Mesendoderm (in vitro differentiated cells): ENCODE measurements at regions not wholly inside any gene's neighbourhood (a gene's known extent, or its start where the extent isn't known, plus 50 kb on each side); places are given as distances from the start of the nearest gene placed in this dataset.

Experiments used
- DNase-seq: peaks from one replicate; pipeline ENCODE4 v3.0.0; 2013
- H2AK5ac ChIP-seq: 2 replicates; pipeline ENCODE4 v1.6.1; 2013; ENCODE audit warnings: low read length, inconsistent platforms
- H2BK120ac ChIP-seq: 2 replicates; pipeline ENCODE4 v1.6.1; 2013; ENCODE audit warnings: low read depth, mild to moderate bottlenecking, low read length, moderate library complexity, mixed read lengths
- H2BK15ac ChIP-seq: replicated peaks from 2 replicates; pipeline ENCODE4 v1.6.1; 2013; ENCODE audit warnings: low read depth, mild to moderate bottlenecking, moderate library complexity
- H2BK5ac ChIP-seq: 2 replicates; pipeline ENCODE4 v1.6.1; 2013; ENCODE audit warnings: low read length, inconsistent platforms
- H3K18ac ChIP-seq: 2 replicates; pipeline ENCODE4 v1.6.1; 2013; ENCODE audit warnings: mild to moderate bottlenecking, low read length, mixed read lengths
- H3K23ac ChIP-seq: one replicate; pipeline ENCODE4 v1.6.1; 2013; ENCODE audit warnings: low read length
- H3K27ac ChIP-seq: 2 replicates; pipeline ENCODE4 v1.5.1; 2013; ENCODE audit warnings: low read depth, mild to moderate bottlenecking, inconsistent platforms, low read length, moderate library complexity
- H3K27me3 ChIP-seq: 2 replicates; pipeline ENCODE4 v1.6.1; 2013; ENCODE audit warnings: low read length, control low read depth, mild to moderate bottlenecking, inconsistent platforms; ENCODE audit not compliant: insufficient read depth, poor library complexity
- H3K36me3 ChIP-seq: 2 replicates; pipeline ENCODE4 v1.6.1; 2013; ENCODE audit warnings: low read length, inconsistent platforms; ENCODE audit not compliant: control insufficient read depth, insufficient read depth
- H3K4ac ChIP-seq: one replicate; pipeline ENCODE4 v1.6.1; 2013; ENCODE audit warnings: low read depth, mild to moderate bottlenecking, low read length, moderate library complexity
- H3K4me1 ChIP-seq: 2 replicates; pipeline ENCODE4 v1.6.1; 2013; ENCODE audit warnings: low read depth, low read length, inconsistent platforms; ENCODE audit not compliant: control insufficient read depth
- H3K4me2 ChIP-seq: 2 replicates; pipeline ENCODE4 v1.6.1; 2013; ENCODE audit warnings: low read length
- H3K4me3 ChIP-seq: 2 replicates; pipeline ENCODE4 v1.5.1; 2013; ENCODE audit warnings: mild to moderate bottlenecking, low read length
- H3K56ac ChIP-seq: one replicate; pipeline ENCODE4 v1.6.1; 2013; ENCODE audit warnings: low read length
- H3K79me1 ChIP-seq: 2 replicates; pipeline ENCODE4 v1.6.1; 2013; ENCODE audit warnings: low read length, inconsistent platforms
- H3K79me2 ChIP-seq: 2 replicates; pipeline ENCODE4 v1.6.1; 2013; ENCODE audit warnings: mild to moderate bottlenecking, low read length; ENCODE audit not compliant: control insufficient read depth, insufficient read depth
- H3K9ac ChIP-seq: 2 replicates; pipeline ENCODE4 v1.6.1; 2013; ENCODE audit warnings: low read length, inconsistent platforms
- H4K5ac ChIP-seq: one replicate; pipeline ENCODE4 v1.6.1; 2013; ENCODE audit warnings: low read length
- H4K8ac ChIP-seq: one replicate; pipeline ENCODE4 v1.6.1; 2013; ENCODE audit warnings: low read depth, mild to moderate bottlenecking, control low read depth, low read length, moderate library complexity
- WGBS: extraction: QIAGEN DNeasy Blood & Tissue Kit; methylation state at CpG from one replicate; pipeline ENCODE4 v1.1.7; 2013; ENCODE audit warnings: low lambda C conversion rate, missing lambda C conversion rate; ENCODE audit not compliant: insufficient coverage; ENCODE audit errors: extremely low coverage; 5-methylcytosine and 5-hydroxymethylcytosine counted together

DNA sequence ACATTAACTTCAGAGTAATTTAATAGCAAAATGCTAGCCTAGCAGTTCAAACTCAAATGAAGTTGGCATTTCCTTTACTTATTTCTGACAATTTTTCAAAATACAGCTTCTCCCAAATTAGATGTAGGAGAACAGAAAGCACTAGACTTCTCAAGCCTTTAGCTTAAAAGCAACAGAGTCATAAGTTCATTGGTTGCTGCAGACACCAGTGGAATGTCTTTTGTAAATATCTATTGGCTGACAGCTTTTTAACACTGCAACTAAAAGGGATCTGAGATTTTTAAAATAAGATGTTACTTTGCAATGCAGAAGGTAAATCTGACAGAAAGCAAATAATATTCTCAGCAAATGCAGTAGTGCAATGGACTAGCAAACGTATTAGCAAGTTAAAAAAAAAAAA is 259.3 kb downstream of the TBL1XR1 start:
- Histone ChIP-seq H2AK5ac (no peak overlapping the region), H3K27ac (no peak overlapping the region), H3K4ac (no peak overlapping the region), H4K5ac (no peak overlapping the region), H3K27me3 (no peaks in the 10 kb centered on the region), H3K36me3 (no peaks in the 10 kb centered on the region), H2BK5ac (no peak overlapping the region), H3K4me3 (no peak overlapping the region), H3K18ac (no peak overlapping the region), H4K8ac (no peak overlapping the region), H3K56ac (no peak overlapping the region), H3K79me2 (no peaks in the 10 kb centered on the region), H3K79me1 (no peaks in the 10 kb centered on the region), H2BK120ac (no peak overlapping the region), H3K4me2 (no peak overlapping the region), H3K9ac (no peak overlapping the region), H2BK15ac (no peak overlapping the region), H3K4me1 (no peaks in the 10 kb centered on the region), H3K23ac (no peak overlapping the region)
- DNase-seq, result no peak
- no CpG with 5 or more reads among the region's 1 CpG for WGBS

DNA sequence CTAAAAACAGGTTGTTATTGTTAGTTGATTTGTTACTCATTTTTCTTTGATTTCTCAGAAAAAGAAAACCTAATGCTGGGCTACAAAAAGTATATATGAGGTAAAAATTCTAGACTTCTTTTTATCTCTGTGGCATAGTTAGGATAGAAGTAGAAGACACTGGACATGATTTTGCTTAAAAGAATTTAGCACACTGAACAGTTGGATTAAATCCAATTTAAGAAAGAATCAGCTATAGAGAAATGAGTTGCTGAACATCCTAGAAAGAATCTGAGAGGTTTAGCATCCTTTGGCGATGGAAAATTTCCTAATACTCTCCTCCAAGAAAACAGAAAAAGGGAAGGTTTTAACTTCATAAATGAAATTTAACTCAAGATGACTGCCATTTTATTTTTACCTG is 259.7 kb downstream of the TBL1XR1 start:
- H3K9ac ChIP-seq, result no peak overlapping the region
- no CpG with 5 or more reads among the region's 1 CpG for WGBS
- no peaks in the 10 kb centered on the region for H3K36me3 ChIP-seq
- no peak overlapping the region for H2BK120ac ChIP-seq
- no peak overlapping the region for H4K5ac ChIP-seq
- H3K23ac ChIP-seq, result no peak overlapping the region
- no peak overlapping the region for H3K27ac ChIP-seq
- DNase-seq, result no peak
- H3K4ac ChIP-seq, result no peak overlapping the region
- no peak overlapping the region for H2BK15ac ChIP-seq
- H4K8ac ChIP-seq, result no peak overlapping the region
- no peaks in the 10 kb centered on the region for H3K79me1 ChIP-seq
- H3K4me3 ChIP-seq, result no peak overlapping the region
- no peak overlapping the region for H3K4me2 ChIP-seq
- H2BK5ac ChIP-seq, result no peak overlapping the region
- no peaks in the 10 kb centered on the region for H3K79me2 ChIP-seq
- no peak overlapping the region for H3K18ac ChIP-seq
- no peak overlapping the region for H2AK5ac ChIP-seq
- H3K4me1 ChIP-seq, result no peaks in the 10 kb centered on the region
- H3K56ac ChIP-seq, result no peak overlapping the region
- no peaks in the 10 kb centered on the region for H3K27me3 ChIP-seq

DNA sequence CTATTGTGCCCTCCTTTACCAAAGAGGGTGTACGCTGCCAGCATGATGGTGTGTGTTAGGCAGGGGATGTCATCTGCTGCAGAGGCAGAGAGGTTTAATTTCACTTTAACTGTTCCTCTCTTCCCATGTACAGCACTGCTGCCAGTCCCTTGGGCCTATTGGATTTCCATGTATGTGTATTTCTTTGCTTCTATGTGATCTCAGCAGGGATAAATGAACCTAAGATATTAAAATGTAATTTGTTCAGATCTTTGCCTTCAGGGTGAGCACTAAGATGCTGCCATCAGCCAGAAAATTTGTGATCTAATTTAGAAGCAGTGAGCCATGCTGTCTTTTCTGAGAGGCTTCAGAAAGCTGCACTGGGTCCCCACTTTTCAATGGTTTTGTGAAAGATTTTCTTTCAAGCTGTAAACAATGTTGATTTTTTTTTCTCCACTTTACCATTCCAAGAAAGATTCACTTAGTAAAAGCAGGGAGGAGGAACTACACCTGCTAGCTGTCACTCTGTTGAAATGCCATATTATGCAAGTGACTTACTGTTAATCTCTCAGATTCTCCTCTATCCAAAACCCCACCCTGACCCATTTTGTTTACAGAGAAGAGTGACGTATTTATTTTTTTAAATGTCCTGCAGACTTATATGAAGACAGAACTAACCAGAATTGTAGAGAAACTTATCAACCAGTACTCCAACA is 261.9 kb downstream of the TBL1XR1 start:
- H3K27me3 ChIP-seq, result no peaks in the 10 kb centered on the region
- H3K4me1 ChIP-seq, result no peaks in the 10 kb centered on the region
- H3K79me2 ChIP-seq, result no peaks in the 10 kb centered on the region
- no peak overlapping the region for H3K9ac ChIP-seq
- H3K36me3 ChIP-seq, result no peaks in the 10 kb centered on the region
- no peak overlapping the region for H2BK5ac ChIP-seq
- H3K4ac ChIP-seq, result no peak overlapping the region
- no peak overlapping the region for H3K23ac ChIP-seq
- H3K56ac ChIP-seq, result no peak overlapping the region
- no peak overlapping the region for H3K18ac ChIP-seq
- no peaks in the 10 kb centered on the region for H3K79me1 ChIP-seq
- no peak overlapping the region for H2BK120ac ChIP-seq
- no peak overlapping the region for H4K8ac ChIP-seq
- H2BK15ac ChIP-seq, result no peak overlapping the region
- H3K27ac ChIP-seq, result no peak overlapping the region
- H3K4me3 ChIP-seq, result no peak overlapping the region
- H4K5ac ChIP-seq, result no peak overlapping the region
- no peak for DNase-seq
- H3K4me2 ChIP-seq, result no peak overlapping the region
- no CpG with 5 or more reads among the region's 2 CpGs for WGBS
- H2AK5ac ChIP-seq, result no peak overlapping the region

DNA sequence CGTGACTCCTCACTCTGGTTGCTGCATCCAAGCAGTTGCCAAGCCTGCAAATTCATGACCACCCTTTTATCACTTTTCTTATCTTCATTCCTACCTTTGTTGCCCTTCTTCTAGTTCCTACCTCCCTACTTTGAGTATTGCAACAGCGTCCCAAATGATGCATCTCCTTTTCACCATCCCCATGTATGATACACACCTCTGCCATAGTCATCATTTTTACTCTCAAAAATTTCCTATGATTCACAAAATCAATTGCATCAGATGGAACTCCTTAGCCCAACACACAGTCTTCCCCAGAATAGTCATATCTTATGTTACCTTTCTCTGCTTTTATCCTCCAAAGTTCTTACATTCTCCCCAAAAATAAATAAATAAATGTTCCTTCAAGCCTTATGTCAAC is 262.6 kb downstream of the TBL1XR1 start:
- H3K79me2 ChIP-seq, result no peaks in the 10 kb centered on the region
- no peak overlapping the region for H4K8ac ChIP-seq
- H2BK15ac ChIP-seq, result no peak overlapping the region
- no peaks in the 10 kb centered on the region for H3K36me3 ChIP-seq
- no peak overlapping the region for H2BK5ac ChIP-seq
- no CpG with 5 or more reads among the region's 2 CpGs for WGBS
- H3K27ac ChIP-seq, result no peak overlapping the region
- no peak overlapping the region for H3K56ac ChIP-seq
- H3K27me3 ChIP-seq, result no peaks in the 10 kb centered on the region
- no peak overlapping the region for H2AK5ac ChIP-seq
- no peak for DNase-seq
- no peak overlapping the region for H3K23ac ChIP-seq
- H3K4me1 ChIP-seq, result no peaks in the 10 kb centered on the region
- H3K18ac ChIP-seq, result no peak overlapping the region
- no peak overlapping the region for H3K4me3 ChIP-seq
- H2BK120ac ChIP-seq, result no peak overlapping the region
- no peak overlapping the region for H3K4me2 ChIP-seq
- no peak overlapping the region for H3K4ac ChIP-seq
- no peaks in the 10 kb centered on the region for H3K79me1 ChIP-seq
- no peak overlapping the region for H4K5ac ChIP-seq
- no peak overlapping the region for H3K9ac ChIP-seq

DNA sequence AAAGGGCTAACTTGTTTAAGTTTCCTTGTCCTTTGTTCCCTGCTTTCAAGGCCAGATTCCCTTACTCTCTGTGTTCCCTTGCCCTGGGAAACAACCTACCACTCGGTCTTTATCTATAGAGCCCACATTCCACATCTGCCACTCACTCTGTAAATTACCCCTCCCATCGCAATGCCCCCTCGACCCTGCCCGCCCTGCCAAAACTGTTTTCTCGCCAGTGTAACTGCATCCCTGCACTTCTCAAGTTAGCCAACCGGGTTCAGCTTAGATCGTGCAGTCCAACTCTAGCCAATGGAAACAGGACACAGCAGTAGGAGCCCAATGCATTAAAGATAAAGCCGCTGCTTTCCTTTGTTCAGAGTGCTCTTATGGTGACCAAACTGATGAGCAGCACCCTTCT is 263.6 kb downstream of the TBL1XR1 start:
- H4K8ac ChIP-seq, result no peak overlapping the region
- H3K18ac ChIP-seq, result no peak overlapping the region
- no peak for DNase-seq
- no peaks in the 10 kb centered on the region for H3K79me1 ChIP-seq
- H2AK5ac ChIP-seq, result no peak overlapping the region
- no peaks in the 10 kb centered on the region for H3K79me2 ChIP-seq
- H3K27ac ChIP-seq, result no peak overlapping the region
- no peak overlapping the region for H3K4me3 ChIP-seq
- H3K9ac ChIP-seq, result no peak overlapping the region
- no peak overlapping the region for H2BK15ac ChIP-seq
- H3K4me1 ChIP-seq, result no peaks in the 10 kb centered on the region
- H3K23ac ChIP-seq, result no peak overlapping the region
- H3K36me3 ChIP-seq, result no peaks in the 10 kb centered on the region
- no peak overlapping the region for H4K5ac ChIP-seq
- no peak overlapping the region for H3K56ac ChIP-seq
- H3K4ac ChIP-seq, result no peak overlapping the region
- WGBS, result no CpG with 5 or more reads among the region's 8 CpGs
- no peak overlapping the region for H3K4me2 ChIP-seq
- no peak overlapping the region for H2BK120ac ChIP-seq
- no peaks in the 10 kb centered on the region for H3K27me3 ChIP-seq
- H2BK5ac ChIP-seq, result no peak overlapping the region

DNA sequence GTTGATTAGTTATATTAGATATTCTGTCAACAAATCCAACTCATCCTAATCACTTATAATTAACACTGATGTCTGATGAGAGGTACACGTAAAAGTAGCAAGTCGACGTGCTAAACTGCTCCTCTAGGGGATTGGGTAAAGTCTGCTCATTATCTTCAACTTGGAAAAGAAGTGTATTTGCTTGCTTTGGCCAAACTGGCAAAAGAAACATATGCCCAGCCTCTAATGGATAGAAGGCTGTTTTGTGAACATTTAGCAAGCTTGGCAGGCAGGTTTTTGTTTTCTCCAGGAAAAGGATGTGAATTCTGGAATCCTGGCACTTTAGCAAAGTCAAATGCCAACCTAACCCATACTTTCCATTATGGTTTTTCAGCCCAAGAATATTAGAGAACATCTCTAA is 264.8 kb downstream of the TBL1XR1 start:
- WGBS, result no CpG with 5 or more reads among the region's 3 CpGs
- Histone ChIP-seq H3K23ac (no peak overlapping the region), H3K4me2 (no peak overlapping the region), H2AK5ac (no peak overlapping the region), H3K79me1 (no peaks in the 10 kb centered on the region), H3K56ac (no peak overlapping the region), H2BK120ac (no peak overlapping the region), H2BK5ac (no peak overlapping the region), H4K5ac (no peak overlapping the region), H3K36me3 (no peaks in the 10 kb centered on the region), H3K27ac (no peak overlapping the region), H4K8ac (no peak overlapping the region), H3K4me1 (no peaks in the 10 kb centered on the region), H3K18ac (no peak overlapping the region), H3K79me2 (no peaks in the 10 kb centered on the region), H2BK15ac (no peak overlapping the region), H3K4ac (no peak overlapping the region), H3K9ac (no peak overlapping the region), H3K4me3 (no peak overlapping the region), H3K27me3 (no peaks in the 10 kb centered on the region)
- DNase-seq, result no peak
